RWPE2 (cell line): ENCODE measurements at regions not wholly inside any gene's neighbourhood (a gene's known extent, or its start where the extent isn't known, plus 50 kb on each side); places are given as distances from the start of the nearest gene placed in this dataset.

ENCODE experiments used
- ATAC-seq: fragments of 200-7000 bp; cut with Tn5 transposase; 3 replicates; pipeline ENCODE4 v1.9.1; 2021; ENCODE audit warnings: low read depth
- DNase-seq: peaks from one replicate; pipeline ENCODE4 v3.0.0-alpha.2; 2020; ENCODE audit warnings: low spot score
- H3K27ac ChIP-seq: fragments of 450-650 bp; 2 replicates; pipeline ENCODE4 v1.5.1; 2017; ENCODE audit warnings: mild to moderate bottlenecking; ENCODE audit not compliant: poor library complexity, severe bottlenecking
- H3K27me3 ChIP-seq: fragments of 250-450 bp; sonication (Bioruptor Pico); 2 replicates; pipeline ENCODE4 v1.5.1; 2021; ENCODE audit warnings: mild to moderate bottlenecking, moderate library complexity; ENCODE audit not compliant: insufficient read depth, poor library complexity, severe bottlenecking
- H3K36me3 ChIP-seq: fragments of 250-450 bp; sonication (Bioruptor Pico); 2 replicates; pipeline ENCODE4 v1.5.1; 2020; ENCODE audit warnings: low read depth, mild to moderate bottlenecking, moderate library complexity
- H3K4me1 ChIP-seq: fragments of 250-450 bp; sonication (Bioruptor Pico); 2 replicates; pipeline ENCODE4 v1.5.1; 2021; ENCODE audit warnings: mild to moderate bottlenecking, moderate library complexity; ENCODE audit not compliant: insufficient read depth, poor library complexity, severe bottlenecking
- H3K4me3 ChIP-seq: fragments of 250-450 bp; sonication (Bioruptor Pico); 2 replicates; pipeline ENCODE4 v1.5.1; 2021; ENCODE audit warnings: mild to moderate bottlenecking, moderate library complexity; ENCODE audit not compliant: severe bottlenecking
- H3K9me3 ChIP-seq: fragments of 250-450 bp; sonication (Bioruptor Pico); 2 replicates; pipeline ENCODE4 v1.5.1; 2021; ENCODE audit warnings: mild to moderate bottlenecking, moderate library complexity; ENCODE audit not compliant: severe bottlenecking
- CTCF ChIP-seq: fragments of 450-650 bp; IDR thresholded peaks from one replicate; pipeline ENCODE4 v1.5.1; 2017; ENCODE audit warnings: mild to moderate bottlenecking, moderate library complexity; ENCODE audit not compliant: poor library complexity, severe bottlenecking

GRCh38 chr21:30081506-30081905, 85.1 kb downstream of the CLDN17 start:
- Histone ChIP-seq H3K27ac (no peak overlapping the region), H3K27me3 (no peaks in the 10 kb centered on the region), H3K4me1 (no peaks in the 10 kb centered on the region), H3K4me3 (no peak overlapping the region), H3K9me3 (no peaks in the 10 kb centered on the region), H3K36me3 (no peaks in the 10 kb centered on the region)
- TF ChIP-seq CTCF = no peak
- ATAC-seq (no peak), DNase-seq (no peak)

- ATAC-seq (peak; percentile 93), DNase-seq (no peak)
- Histone ChIP-seq H3K9me3 (no peaks in the 10 kb centered on the region), H3K4me1 (no peaks in the 10 kb centered on the region), H3K4me3 (no peak overlapping the region), H3K27me3 (no peaks in the 10 kb centered on the region), H3K27ac (no peak overlapping the region), H3K36me3 (no peaks in the 10 kb centered on the region)
- peak; percentile 68 for TF ChIP-seq CTCF
Measured at GRCh38 chr21:30072496-30072895, 94.1 kb downstream of the CLDN17 start.

GRCh38 chr21:30058928-30059327, 107.7 kb downstream of the CLDN17 start:
- H3K4me1 ChIP-seq = no peaks in the 10 kb centered on the region
- 0 out of 2 replicates have a peak, but pooled peaks cover 3% of the 10 kb centered on the region for H3K36me3 ChIP-seq
- no peak for ATAC-seq
- no peaks in the 10 kb centered on the region for H3K27me3 ChIP-seq
- no peak for DNase-seq
- TF ChIP-seq CTCF = no peak
- no peak overlapping the region for H3K27ac ChIP-seq
- H3K4me3 ChIP-seq = no peak overlapping the region
- H3K9me3 ChIP-seq = no peaks in the 10 kb centered on the region

- no peak overlapping the region for H3K4me3 ChIP-seq
- H3K9me3 ChIP-seq = no peaks in the 10 kb centered on the region
- H3K4me1 ChIP-seq = no peaks in the 10 kb centered on the region
- no peak for ATAC-seq
- no peaks in the 10 kb centered on the region for H3K27me3 ChIP-seq
- no peak for TF ChIP-seq CTCF
- H3K36me3 ChIP-seq = no peaks in the 10 kb centered on the region
- no peak for DNase-seq
- H3K27ac ChIP-seq = no peak overlapping the region
Measured at GRCh38 chr21:30057108-30057507, 109.5 kb downstream of the CLDN17 start.

- Histone ChIP-seq H3K27me3 (no peaks in the 10 kb centered on the region), H3K4me3 (no peak overlapping the region), H3K9me3 (no peaks in the 10 kb centered on the region), H3K4me1 (no peaks in the 10 kb centered on the region), H3K36me3 (no peaks in the 10 kb centered on the region), H3K27ac (no peak overlapping the region)
- ATAC-seq = no peak
- DNase-seq = no peak
- TF ChIP-seq CTCF = no peak
Measured at GRCh38 chr21:30048570-30048969, 108.8 kb upstream of the GRIK1 start.
